ENCODE measurements at regions not wholly inside any gene's neighbourhood (a gene's known extent, or its start where the extent isn't known, plus 50 kb on each side); places are given as distances from the start of the nearest gene placed in this dataset.
"Not testable (repeated sequence)": the region's sequence is repeated elsewhere in the genome, so short reads cannot be mapped to it uniquely, and the experiment has no call there.

GRCh38 chr13:60661521-60661920 is 264.5 kb downstream of the TDRD3 start:
- Histone ChIP-seq H3K36me3 (no peaks in the 10 kb centered on the region), H3K27me3 (peaks cover 5% of the 10 kb centered on the region), H3K9me3 (no peaks in the 10 kb centered on the region), H3K27ac (no peak overlapping the region), H3K4me3 (no peak overlapping the region), H3K4me1 (no peaks in the 10 kb centered on the region)
- 80% methylated on average over 1 of the region's 3 CpGs; no CpG with 5 or more reads in 1 of the 2 donors for WGBS, 2 donors (ENCODE audit: low coverage in 1 of 2)
- TF ChIP-seq POLR2AphosphoS5 (IDR thresholded peaks at IDR 0.05) (no peak), POLR2A (IDR thresholded peaks at IDR 0.05) (no peak), CTCF (IDR thresholded peaks at IDR 0.05) (no peak), EP300 (IDR thresholded peaks at IDR 0.05) (no peak)
- no peak for ATAC-seq

GRCh38 chr13:60657586-60657985 is 260.6 kb downstream of the TDRD3 start:
- H3K27ac ChIP-seq, H3K9me3 ChIP-seq, ATAC-seq, H3K4me1 ChIP-seq, H3K27me3 ChIP-seq, H3K36me3 ChIP-seq, H3K4me3 ChIP-seq: not testable (repeated sequence)
- WGBS, 2 donors (ENCODE audit: low coverage in 1 of 2) = 50% methylated on average over 1 of the region's 1 CpG; no CpG with 5 or more reads in 1 of the 2 donors

- H3K27me3 ChIP-seq = no peaks in the 10 kb centered on the region
- no peaks in the 10 kb centered on the region for H3K4me1 ChIP-seq
- H3K27ac ChIP-seq = no peak overlapping the region
- no peak for TF ChIP-seq POLR2A (IDR thresholded peaks at IDR 0.05)
- TF ChIP-seq POLR2AphosphoS5 (IDR thresholded peaks at IDR 0.05) = no peak
- no peak for TF ChIP-seq CTCF (IDR thresholded peaks at IDR 0.05)
- no peak for TF ChIP-seq EP300 (IDR thresholded peaks at IDR 0.05)
- WGBS, 2 donors (ENCODE audit: low coverage in 1 of 2) = 57 to 77% methylated on average over 3 to 4 of the region's 4 CpGs
- H3K4me3 ChIP-seq = no peak overlapping the region
- ATAC-seq = no peak
- H3K36me3 ChIP-seq = no peaks in the 10 kb centered on the region
- H3K9me3 ChIP-seq = no peaks in the 10 kb centered on the region
These were observed 258.2 kb downstream of the TDRD3 start for GRCh38 chr13:60655256-60655655.

- no peaks in the 10 kb centered on the region for H3K4me1 ChIP-seq
- no peak overlapping the region for H3K27ac ChIP-seq
- H3K27me3 ChIP-seq = no peaks in the 10 kb centered on the region
- no peaks in the 10 kb centered on the region for H3K9me3 ChIP-seq
- ATAC-seq = peak; percentile 41
- WGBS, 2 donors (ENCODE audit: low coverage in 1 of 2) = 11 to 40% methylated on average over 1 of the region's 1 CpG
- no peak overlapping the region for H3K4me3 ChIP-seq
- TF ChIP-seq CTCF (IDR thresholded peaks at IDR 0.05) (peak; percentile 16 to 50 (median 27)), POLR2AphosphoS5 (IDR thresholded peaks at IDR 0.05) (no peak)
- no peaks in the 10 kb centered on the region for H3K36me3 ChIP-seq
These were observed 257.4 kb downstream of the TDRD3 start for GRCh38 chr13:60654415-60654814.

GRCh38 chr13:60647547-60647946 is 250.5 kb downstream of the TDRD3 start:
- H3K4me3 ChIP-seq = no peak overlapping the region
- H3K36me3 ChIP-seq = no peaks in the 10 kb centered on the region
- no peak overlapping the region for H3K27ac ChIP-seq
- H3K27me3 ChIP-seq = peaks cover 9% of the 10 kb centered on the region
- ATAC-seq = no peak
- no peaks in the 10 kb centered on the region for H3K4me1 ChIP-seq
- TF ChIP-seq POLR2AphosphoS5 (IDR thresholded peaks at IDR 0.05) = no peak
- no peak for TF ChIP-seq CTCF (IDR thresholded peaks at IDR 0.05)
- no peak for TF ChIP-seq POLR2A (IDR thresholded peaks at IDR 0.05)
- TF ChIP-seq EP300 (IDR thresholded peaks at IDR 0.05) = no peak
- H3K9me3 ChIP-seq = peaks cover 0 to 9% (median 0%) of the 10 kb centered on the region in 3 donors

- 80 to 100% methylated on average over 1 to 3 of the region's 3 CpGs for WGBS, 2 donors (ENCODE audit: low coverage in 1 of 2)
These were observed 249.6 kb downstream of the TDRD3 start for GRCh38 chr13:60646620-60647019.

More at GRCh38 chr13:60646620-60647019, 249.6 kb downstream of the TDRD3 start:
- H3K9me3 ChIP-seq = peaks cover 0 to 9% (median 0%) of the 10 kb centered on the region in 3 donors
- no peaks in the 10 kb centered on the region for H3K4me1 ChIP-seq
- H3K4me3 ChIP-seq = no peak overlapping the region
- H3K27me3 ChIP-seq = peaks cover 9% of the 10 kb centered on the region
- no peak for ATAC-seq
- no peak for TF ChIP-seq EP300 (IDR thresholded peaks at IDR 0.05)
- TF ChIP-seq POLR2AphosphoS5 (IDR thresholded peaks at IDR 0.05) = no peak
- TF ChIP-seq CTCF (IDR thresholded peaks at IDR 0.05) = no peak
- TF ChIP-seq POLR2A (IDR thresholded peaks at IDR 0.05) = no peak
- no peaks in the 10 kb centered on the region for H3K36me3 ChIP-seq
- H3K27ac ChIP-seq = no peak overlapping the region

Data from gastroesophageal sphincter (tissue), 4 donors.